BJ (cell line): ENCODE measurements at regions not wholly inside any gene's neighbourhood (a gene's known extent, or its start where the extent isn't known, plus 50 kb on each side); places are given as distances from the start of the nearest gene placed in this dataset.

ENCODE experiments used
- CTCF ChIA-PET: fragments of 350-600 bp; formaldehyde crosslinking; extraction: SDS; loops from one replicate; lab custom pipeline; 2021; ENCODE audit warnings: antibody characterized with exemption, inconsistent platforms; lab: Yijun Ruan, JAX
- POLR2A ChIA-PET: fragments of 300-600 bp; sonication (Branson Sonifier 250); formaldehyde crosslinking; extraction: SDS; loops from one replicate; lab custom pipeline; 2021; ENCODE audit warnings: antibody characterized with exemption; lab: Charles Lee
- DNase-seq: peaks from one replicate; pipeline ENCODE4 v3.0.0-alpha.2; 2011; ENCODE audit warnings: low read depth
- H3K27me3 ChIP-seq: 2 replicates; pipeline ENCODE4 v1.6.0; 2011; ENCODE audit warnings: low read length; ENCODE audit not compliant: control insufficient read depth, insufficient read depth
- H3K36me3 ChIP-seq: 2 replicates; pipeline ENCODE4 v1.5.1; 2011; ENCODE audit warnings: low read length; ENCODE audit not compliant: control insufficient read depth, insufficient read depth
- H3K4me3 ChIP-seq: 2 replicates; pipeline ENCODE4 v1.5.1; 2011; ENCODE audit warnings: low read depth, mild to moderate bottlenecking, control low read depth, low read length
- CTCF ChIP-seq: IDR thresholded peaks from 2 replicates; pipeline ENCODE4 v1.5.1; 2011; ENCODE audit warnings: low read depth, mild to moderate bottlenecking, control low read depth, inconsistent platforms, low read length, moderate library complexity; ENCODE audit not compliant: insufficient read depth

GRCh38 chr6:91970700-91971099, 1383.8 kb upstream of the MAP3K7 start:
- ChIA-PET POLR2A (no interaction called here), CTCF (no interaction called here)
- H3K36me3 ChIP-seq = no peaks in the 10 kb centered on the region
- no peak for DNase-seq
- H3K27me3 ChIP-seq = no peaks in the 10 kb centered on the region
- no peak for TF ChIP-seq CTCF
- H3K4me3 ChIP-seq = no peak overlapping the region

- POLR2A ChIA-PET = no interaction called here
- no peak for TF ChIP-seq CTCF
- Histone ChIP-seq H3K4me3 (no peak overlapping the region), H3K27me3 (no peaks in the 10 kb centered on the region), H3K36me3 (no peaks in the 10 kb centered on the region)
- no peak for DNase-seq
- CTCF ChIA-PET = no interaction called here
These were observed 1379.0 kb upstream of the MAP3K7 start for GRCh38 chr6:91965872-91966271.

GRCh38 chr6:91961671-91962070, 1374.8 kb upstream of the MAP3K7 start:
- POLR2A ChIA-PET = no interaction called here
- no peaks in the 10 kb centered on the region for H3K27me3 ChIP-seq
- no peak overlapping the region for H3K4me3 ChIP-seq
- no peak for TF ChIP-seq CTCF
- CTCF ChIA-PET = no interaction called here
- H3K36me3 ChIP-seq = no peaks in the 10 kb centered on the region
- DNase-seq = no peak

GRCh38 chr6:91961236-91961635, 1374.4 kb upstream of the MAP3K7 start:
- TF ChIP-seq CTCF = no peak
- H3K27me3 ChIP-seq = no peaks in the 10 kb centered on the region
- CTCF ChIA-PET = no interaction called here
- POLR2A ChIA-PET = no interaction called here
- no peak for DNase-seq
- H3K36me3 ChIP-seq = no peaks in the 10 kb centered on the region
- H3K4me3 ChIP-seq = no peak overlapping the region

GRCh38 chr6:91941838-91942237, 1355.0 kb upstream of the MAP3K7 start:
- Histone ChIP-seq H3K27me3 (no peaks in the 10 kb centered on the region), H3K4me3 (no peak overlapping the region), H3K36me3 (no peaks in the 10 kb centered on the region)
- ChIA-PET CTCF (no interaction called here), POLR2A (no interaction called here)
- TF ChIP-seq CTCF = no peak
- DNase-seq = no peak
